ENCODE measurements at regions not wholly inside any gene's neighbourhood (a gene's known extent, or its start where the extent isn't known, plus 50 kb on each side); places are given as distances from the start of the nearest gene placed in this dataset.

DNA sequence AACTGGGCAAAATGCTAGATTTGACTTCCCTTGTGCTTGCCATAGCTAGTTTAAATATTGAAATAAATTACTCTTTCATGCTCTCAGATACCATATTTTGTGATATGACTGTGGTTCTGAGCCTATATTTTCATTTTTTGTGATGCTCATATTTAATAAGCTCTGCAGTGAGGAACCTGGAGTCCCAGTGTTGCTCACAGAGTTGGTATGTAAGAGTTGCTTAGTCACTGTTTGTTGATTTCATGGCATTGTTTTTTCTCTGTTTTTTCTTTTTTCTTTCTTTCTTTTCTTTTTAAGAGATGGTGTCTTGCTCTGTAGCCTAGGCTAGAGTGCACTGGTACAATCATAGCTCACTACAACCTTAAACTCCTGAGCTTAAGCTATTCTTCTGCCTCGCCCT, 750.5 kb upstream of the TMEM132C start:
- no peak overlapping the region for H2AFZ ChIP-seq (ENCODE audit: low read length)
- no peak overlapping the region for H2BK15ac ChIP-seq (ENCODE audit: low read length)
- no peak overlapping the region for H3K23ac ChIP-seq (ENCODE audit: insufficient read length)
- no peaks in the 10 kb centered on the region for H3K79me2 ChIP-seq (ENCODE audit: control insufficient read depth in 1 of 2, insufficient read depth in 2 of 2, low read length in 2 of 2)
- no peak overlapping the region for H3K9ac ChIP-seq (replicated peaks in 1 of 4; ENCODE audit: extremely low read depth in 1 of 4, low read depth in 3 of 4, low read length in 3 of 4)
- ChIA-PET POLR2A (ENCODE audit: partially characterized antibody) (no interaction called here), CTCF (ENCODE audit: partially characterized antibody) (interaction anchor here (0.9 to 1.8 kb wide), 4 partner anchors 10 to 43 kb away, joined by 3 to 4 read pairs (median 4); no protein-coding TSS in a partner anchor)
- DNase-seq (ENCODE audit: low read depth in 1 of 2, low spot score in 2 of 2) (no peak), FAIRE-seq (no peak)
- H4K5ac ChIP-seq (ENCODE audit: insufficient read length, low read depth, low read length): no peak overlapping the region
- no peak overlapping the region for H2BK12ac ChIP-seq (ENCODE audit: low read depth, low read length)
- no peaks in the 10 kb centered on the region for H3K23me2 ChIP-seq (ENCODE audit: low read depth, low read length)
- no peaks in the 10 kb centered on the region for H3K79me1 ChIP-seq (ENCODE audit: low read depth, low read length)
- H3K4me1 ChIP-seq (replicated peaks in 1 of 4; ENCODE audit: control insufficient read depth in 3 of 4, insufficient read depth in 4 of 4, low read length in 3 of 4): no peaks in the 10 kb centered on the region
- H3K14ac ChIP-seq (ENCODE audit: insufficient read length): no peak overlapping the region
- peaks cover 0 to 1% (median 0%) of the 10 kb centered on the region in 4 experiments; a peak in 1 of 7 replicates for H3K27me3 ChIP-seq (replicated peaks in 1 of 4; ENCODE audit: control insufficient read depth in 3 of 4, extremely low read depth in 1 of 4, insufficient read depth in 3 of 4, low read length in 3 of 4)
- no peak overlapping the region for H3K4me2 ChIP-seq (ENCODE audit: insufficient read depth in 1 of 2, low read depth in 2 of 2, low read length in 2 of 2)
- H4K20me1 ChIP-seq (replicated peaks in 1 of 2; ENCODE audit: control insufficient read depth in 1 of 2, insufficient read depth in 2 of 2, low read length in 2 of 2): no peaks in the 10 kb centered on the region
- H3K4me3 ChIP-seq (ENCODE audit: extremely low read depth in 1 of 4, insufficient read depth in 2 of 4, low read depth in 3 of 4, low read length in 4 of 4): no peak overlapping the region
- no peak overlapping the region for H3K56ac ChIP-seq (replicated peaks; ENCODE audit: insufficient read length, low read depth, low read length)
- no peak overlapping the region for H2BK120ac ChIP-seq (replicated peaks; ENCODE audit: low read depth, low read length)
- no peak overlapping the region for H4K91ac ChIP-seq (replicated peaks; ENCODE audit: insufficient read length, low read length)
- H3K36me3 ChIP-seq (ENCODE audit: control insufficient read depth in 2 of 4, insufficient read depth in 4 of 4, low read length in 3 of 4): no peaks in the 10 kb centered on the region
- H3K4ac ChIP-seq (replicated peaks; ENCODE audit: insufficient read length, low read depth, low read length): no peak overlapping the region
- no peak overlapping the region for H3K27ac ChIP-seq (ENCODE audit: low read depth, low read length)
- WGBS, 2 experiments (ENCODE audit: extremely low coverage in 1 of 2, insufficient coverage in 1 of 2, insufficient read length in 1 of 2, insufficient replicate concordance in 2 of 2, low coverage in 1 of 2, low lambda C conversion rate in 2 of 2, missing lambda C conversion rate in 1 of 2): 92% methylated on average over 1 of the region's 1 CpG; no CpG with 5 or more reads in 1 of the 2 experiments
- H4K8ac ChIP-seq (ENCODE audit: extremely low read depth, insufficient read depth, low read length): no peak overlapping the region
- no peak overlapping the region for H3K18ac ChIP-seq (ENCODE audit: extremely low read depth, low read length)
- no peak overlapping the region for H2BK5ac ChIP-seq (ENCODE audit: low read depth, low read length)
- no peak overlapping the region for H2BK20ac ChIP-seq (ENCODE audit: low read length)
- no peak overlapping the region for H2AK5ac ChIP-seq (ENCODE audit: low read depth, low read length)
- H3K9me3 ChIP-seq (ENCODE audit: insufficient read depth in 2 of 2, low read depth in 1 of 2, low read length in 1 of 2): no peaks in the 10 kb centered on the region
- TF ChIP-seq, protein P1, sequence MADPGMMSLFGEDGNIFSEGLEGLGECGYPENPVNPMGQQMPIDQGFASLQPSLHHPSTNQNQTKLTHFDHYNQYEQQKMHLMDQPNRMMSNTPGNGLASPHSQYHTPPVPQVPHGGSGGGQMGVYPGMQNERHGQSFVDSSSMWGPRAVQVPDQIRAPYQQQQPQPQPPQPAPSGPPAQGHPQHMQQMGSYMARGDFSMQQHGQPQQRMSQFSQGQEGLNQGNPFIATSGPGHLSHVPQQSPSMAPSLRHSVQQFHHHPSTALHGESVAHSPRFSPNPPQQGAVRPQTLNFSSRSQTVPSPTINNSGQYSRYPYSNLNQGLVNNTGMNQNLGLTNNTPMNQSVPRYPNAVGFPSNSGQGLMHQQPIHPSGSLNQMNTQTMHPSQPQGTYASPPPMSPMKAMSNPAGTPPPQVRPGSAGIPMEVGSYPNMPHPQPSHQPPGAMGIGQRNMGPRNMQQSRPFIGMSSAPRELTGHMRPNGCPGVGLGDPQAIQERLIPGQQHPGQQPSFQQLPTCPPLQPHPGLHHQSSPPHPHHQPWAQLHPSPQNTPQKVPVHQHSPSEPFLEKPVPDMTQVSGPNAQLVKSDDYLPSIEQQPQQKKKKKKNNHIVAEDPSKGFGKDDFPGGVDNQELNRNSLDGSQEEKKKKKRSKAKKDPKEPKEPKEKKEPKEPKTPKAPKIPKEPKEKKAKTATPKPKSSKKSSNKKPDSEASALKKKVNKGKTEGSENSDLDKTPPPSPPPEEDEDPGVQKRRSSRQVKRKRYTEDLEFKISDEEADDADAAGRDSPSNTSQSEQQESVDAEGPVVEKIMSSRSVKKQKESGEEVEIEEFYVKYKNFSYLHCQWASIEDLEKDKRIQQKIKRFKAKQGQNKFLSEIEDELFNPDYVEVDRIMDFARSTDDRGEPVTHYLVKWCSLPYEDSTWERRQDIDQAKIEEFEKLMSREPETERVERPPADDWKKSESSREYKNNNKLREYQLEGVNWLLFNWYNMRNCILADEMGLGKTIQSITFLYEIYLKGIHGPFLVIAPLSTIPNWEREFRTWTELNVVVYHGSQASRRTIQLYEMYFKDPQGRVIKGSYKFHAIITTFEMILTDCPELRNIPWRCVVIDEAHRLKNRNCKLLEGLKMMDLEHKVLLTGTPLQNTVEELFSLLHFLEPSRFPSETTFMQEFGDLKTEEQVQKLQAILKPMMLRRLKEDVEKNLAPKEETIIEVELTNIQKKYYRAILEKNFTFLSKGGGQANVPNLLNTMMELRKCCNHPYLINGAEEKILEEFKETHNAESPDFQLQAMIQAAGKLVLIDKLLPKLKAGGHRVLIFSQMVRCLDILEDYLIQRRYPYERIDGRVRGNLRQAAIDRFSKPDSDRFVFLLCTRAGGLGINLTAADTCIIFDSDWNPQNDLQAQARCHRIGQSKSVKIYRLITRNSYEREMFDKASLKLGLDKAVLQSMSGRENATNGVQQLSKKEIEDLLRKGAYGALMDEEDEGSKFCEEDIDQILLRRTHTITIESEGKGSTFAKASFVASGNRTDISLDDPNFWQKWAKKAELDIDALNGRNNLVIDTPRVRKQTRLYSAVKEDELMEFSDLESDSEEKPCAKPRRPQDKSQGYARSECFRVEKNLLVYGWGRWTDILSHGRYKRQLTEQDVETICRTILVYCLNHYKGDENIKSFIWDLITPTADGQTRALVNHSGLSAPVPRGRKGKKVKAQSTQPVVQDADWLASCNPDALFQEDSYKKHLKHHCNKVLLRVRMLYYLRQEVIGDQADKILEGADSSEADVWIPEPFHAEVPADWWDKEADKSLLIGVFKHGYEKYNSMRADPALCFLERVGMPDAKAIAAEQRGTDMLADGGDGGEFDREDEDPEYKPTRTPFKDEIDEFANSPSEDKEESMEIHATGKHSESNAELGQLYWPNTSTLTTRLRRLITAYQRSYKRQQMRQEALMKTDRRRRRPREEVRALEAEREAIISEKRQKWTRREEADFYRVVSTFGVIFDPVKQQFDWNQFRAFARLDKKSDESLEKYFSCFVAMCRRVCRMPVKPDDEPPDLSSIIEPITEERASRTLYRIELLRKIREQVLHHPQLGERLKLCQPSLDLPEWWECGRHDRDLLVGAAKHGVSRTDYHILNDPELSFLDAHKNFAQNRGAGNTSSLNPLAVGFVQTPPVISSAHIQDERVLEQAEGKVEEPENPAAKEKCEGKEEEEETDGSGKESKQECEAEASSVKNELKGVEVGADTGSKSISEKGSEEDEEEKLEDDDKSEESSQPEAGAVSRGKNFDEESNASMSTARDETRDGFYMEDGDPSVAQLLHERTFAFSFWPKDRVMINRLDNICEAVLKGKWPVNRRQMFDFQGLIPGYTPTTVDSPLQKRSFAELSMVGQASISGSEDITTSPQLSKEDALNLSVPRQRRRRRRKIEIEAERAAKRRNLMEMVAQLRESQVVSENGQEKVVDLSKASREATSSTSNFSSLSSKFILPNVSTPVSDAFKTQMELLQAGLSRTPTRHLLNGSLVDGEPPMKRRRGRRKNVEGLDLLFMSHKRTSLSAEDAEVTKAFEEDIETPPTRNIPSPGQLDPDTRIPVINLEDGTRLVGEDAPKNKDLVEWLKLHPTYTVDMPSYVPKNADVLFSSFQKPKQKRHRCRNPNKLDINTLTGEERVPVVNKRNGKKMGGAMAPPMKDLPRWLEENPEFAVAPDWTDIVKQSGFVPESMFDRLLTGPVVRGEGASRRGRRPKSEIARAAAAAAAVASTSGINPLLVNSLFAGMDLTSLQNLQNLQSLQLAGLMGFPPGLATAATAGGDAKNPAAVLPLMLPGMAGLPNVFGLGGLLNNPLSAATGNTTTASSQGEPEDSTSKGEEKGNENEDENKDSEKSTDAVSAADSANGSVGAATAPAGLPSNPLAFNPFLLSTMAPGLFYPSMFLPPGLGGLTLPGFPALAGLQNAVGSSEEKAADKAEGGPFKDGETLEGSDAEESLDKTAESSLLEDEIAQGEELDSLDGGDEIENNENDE (IDR thresholded peaks at IDR 0.05; ENCODE audit: insufficient replicate concordance, low read length): no peak
